Omental fat pad (tissue), 3 donors: ENCODE measurements at regions not wholly inside any gene's neighbourhood (a gene's known extent, or its start where the extent isn't known, plus 50 kb on each side); places are given as distances from the start of the nearest gene placed in this dataset.
A peak's percentile ranks its signal among the peaks of the same experiment; 100 is the strongest.

ENCODE experiments used
- ATAC-seq: fragments of 150-250 bp; one replicate; pipeline ENCODE4 v1.9.1; 2016; ENCODE audit warnings: mild to moderate bottlenecking, moderate library complexity; ENCODE audit not compliant: low FRiP score
- DNase-seq: peaks from one replicate; pipeline ENCODE4 v3.0.0-alpha.2; 2019; ENCODE audit warnings: low spot score
- TF ChIP-seq, protein P1 (sequence below), 3 donors: fragments of 450-650 bp; IDR thresholded peaks; one replicate each; pipeline ENCODE4 v1.5.1; 2016 to 2017; ENCODE audit warnings: antibody characterized with exemption in 3 of 3, mild to moderate bottlenecking in 3 of 3, moderate library complexity in 2 of 3

DNA sequence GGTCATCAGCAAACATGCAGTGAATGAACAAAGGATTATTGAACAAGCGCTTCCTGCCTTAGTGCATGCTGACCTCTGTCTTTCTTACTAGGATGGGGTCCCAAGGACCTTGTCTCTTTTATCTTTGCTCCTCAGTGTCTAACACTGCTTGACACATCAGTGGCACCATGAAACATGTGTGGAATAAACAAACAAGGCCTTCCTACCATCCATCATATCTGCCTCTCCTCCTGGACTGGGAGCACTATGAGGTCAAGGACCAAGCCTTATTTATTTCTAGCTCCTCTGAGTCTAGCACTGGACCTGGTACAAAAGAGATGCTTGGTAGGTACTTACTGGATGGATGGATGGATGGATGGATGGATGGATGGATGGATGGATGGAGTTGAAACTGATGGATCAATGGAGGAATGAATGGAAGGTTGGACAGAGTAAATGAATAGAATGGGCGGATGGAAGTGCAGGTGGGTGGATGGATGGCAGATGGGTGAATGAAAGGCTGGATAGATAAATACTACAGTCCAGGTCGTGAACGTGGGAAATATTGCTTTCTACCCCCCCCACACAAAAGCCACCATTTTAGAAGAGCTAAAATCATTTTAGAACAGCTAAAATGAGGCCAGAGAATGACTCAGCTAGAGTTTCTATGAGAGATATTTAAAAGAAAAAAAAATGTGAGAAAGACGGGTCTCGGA is 104.1 kb upstream of the PTPN1 start:
- TF ChIP-seq, protein P1, sequence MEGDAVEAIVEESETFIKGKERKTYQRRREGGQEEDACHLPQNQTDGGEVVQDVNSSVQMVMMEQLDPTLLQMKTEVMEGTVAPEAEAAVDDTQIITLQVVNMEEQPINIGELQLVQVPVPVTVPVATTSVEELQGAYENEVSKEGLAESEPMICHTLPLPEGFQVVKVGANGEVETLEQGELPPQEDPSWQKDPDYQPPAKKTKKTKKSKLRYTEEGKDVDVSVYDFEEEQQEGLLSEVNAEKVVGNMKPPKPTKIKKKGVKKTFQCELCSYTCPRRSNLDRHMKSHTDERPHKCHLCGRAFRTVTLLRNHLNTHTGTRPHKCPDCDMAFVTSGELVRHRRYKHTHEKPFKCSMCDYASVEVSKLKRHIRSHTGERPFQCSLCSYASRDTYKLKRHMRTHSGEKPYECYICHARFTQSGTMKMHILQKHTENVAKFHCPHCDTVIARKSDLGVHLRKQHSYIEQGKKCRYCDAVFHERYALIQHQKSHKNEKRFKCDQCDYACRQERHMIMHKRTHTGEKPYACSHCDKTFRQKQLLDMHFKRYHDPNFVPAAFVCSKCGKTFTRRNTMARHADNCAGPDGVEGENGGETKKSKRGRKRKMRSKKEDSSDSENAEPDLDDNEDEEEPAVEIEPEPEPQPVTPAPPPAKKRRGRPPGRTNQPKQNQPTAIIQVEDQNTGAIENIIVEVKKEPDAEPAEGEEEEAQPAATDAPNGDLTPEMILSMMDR (IDR thresholded peaks at IDR 0.05), result no peak
- no peak for ATAC-seq
- no peak for DNase-seq

DNA sequence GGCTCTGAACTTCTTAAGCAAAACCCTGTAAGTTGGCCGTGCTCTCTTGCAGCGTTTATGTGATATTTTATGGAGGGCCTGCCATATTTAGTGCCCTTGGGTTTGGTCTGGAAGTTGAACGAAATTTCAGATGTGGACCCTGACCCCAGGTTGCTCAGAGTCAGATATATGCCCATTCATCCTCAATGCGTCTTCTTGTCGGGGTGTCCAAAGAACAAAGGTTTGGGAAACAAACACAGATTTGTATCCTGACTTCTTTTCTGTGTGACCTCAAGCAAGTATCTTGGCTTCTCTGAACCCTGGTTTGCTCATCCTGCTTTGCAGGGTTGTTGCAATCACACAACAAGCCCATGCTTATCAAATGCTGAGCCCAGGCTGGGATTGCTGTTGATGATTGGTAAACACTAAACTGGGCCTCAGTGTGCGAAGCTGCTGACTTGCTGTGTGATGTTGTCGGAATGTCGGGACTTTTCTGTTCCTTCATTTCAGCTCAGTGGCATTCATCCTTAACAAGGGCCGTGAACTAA is 103.5 kb upstream of the PTPN1 start:
- TF ChIP-seq, protein P1 (IDR thresholded peaks at IDR 0.05), result no peak
- ATAC-seq (no peak), DNase-seq (no peak)

DNA sequence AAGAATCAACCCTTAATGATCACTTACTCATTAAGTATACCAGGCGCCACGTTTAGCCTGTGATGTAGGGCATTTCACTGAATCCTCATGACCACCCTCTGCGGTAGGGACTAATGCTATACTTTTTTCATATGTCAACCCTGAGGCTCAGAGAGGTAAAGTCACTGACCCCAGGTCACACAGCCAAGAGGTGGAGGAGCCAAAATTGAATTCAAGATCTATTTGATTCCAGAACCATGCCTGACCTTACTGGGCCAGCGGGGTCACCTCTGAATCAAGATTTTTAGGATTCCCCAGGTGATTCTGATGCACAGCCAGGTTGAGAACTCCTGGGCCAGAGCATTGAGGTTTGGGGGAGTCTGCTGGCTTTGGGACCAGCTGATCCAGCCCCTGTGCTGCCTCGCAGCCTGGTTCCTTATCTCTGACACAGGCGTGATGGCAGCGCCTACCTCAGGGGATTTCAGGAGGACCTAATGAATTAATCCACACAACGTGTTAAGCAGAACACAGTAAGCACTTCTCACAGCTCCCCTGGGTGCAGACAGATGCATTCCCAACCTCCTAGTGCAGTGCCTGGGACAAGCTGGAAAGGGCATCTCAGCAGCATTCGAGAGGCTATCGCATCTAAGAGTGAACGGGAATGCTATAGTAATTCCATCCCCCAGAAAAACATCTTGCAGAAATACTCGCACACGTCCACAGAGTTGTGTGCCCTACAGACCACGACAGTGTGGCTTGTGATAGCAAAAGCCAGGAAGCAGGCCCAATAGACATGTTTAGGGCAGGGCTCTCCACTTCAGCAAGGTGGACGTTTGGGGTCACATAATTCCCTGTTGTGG is 101.4 kb upstream of the PTPN1 start:
- DNase-seq (no peak), ATAC-seq (no peak)
- TF ChIP-seq, protein P1 (IDR thresholded peaks at IDR 0.05), result no peak

DNA sequence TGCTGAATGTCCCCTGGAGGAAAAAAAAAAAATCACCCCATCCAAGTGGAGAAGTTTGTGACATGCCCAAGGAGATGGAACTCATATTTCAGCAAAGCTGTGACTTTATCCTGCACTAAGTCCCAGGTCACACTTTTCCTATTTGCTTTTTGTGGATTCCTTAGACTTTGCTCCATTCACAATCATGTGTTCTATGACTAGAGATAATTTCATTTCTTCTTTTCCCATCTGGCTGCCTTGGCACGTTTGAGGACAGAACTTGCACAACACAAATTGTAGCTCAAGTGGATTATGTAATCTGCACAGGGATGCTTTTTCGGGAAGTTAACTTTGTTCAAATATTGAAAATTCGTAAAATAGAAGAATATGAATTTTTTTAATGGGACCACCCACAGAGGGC is 100.7 kb upstream of the PTPN1 start:
- TF ChIP-seq, protein P1 (IDR thresholded peaks at IDR 0.05), result no peak
- DNase-seq (no peak), ATAC-seq (peak; percentile 22)

DNA sequence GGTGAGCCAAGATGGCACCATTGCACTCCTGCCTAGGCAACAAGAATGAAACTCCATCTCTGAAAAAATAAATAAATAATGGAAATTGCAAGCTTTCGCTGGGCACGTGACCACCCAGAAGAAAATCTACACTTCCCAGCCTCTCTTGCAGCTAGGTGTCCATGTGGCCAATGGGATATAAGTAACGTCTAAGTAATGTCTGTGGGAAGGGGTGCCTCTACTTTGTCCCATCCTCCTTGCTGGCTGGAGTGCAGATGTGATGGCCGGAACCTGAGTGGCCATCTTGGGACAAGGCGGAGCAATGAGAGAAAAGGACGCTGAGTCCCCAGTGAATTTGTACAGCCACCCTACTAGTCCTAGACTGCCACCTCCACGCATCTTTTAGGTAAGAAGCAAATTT is 99.8 kb upstream of the PTPN1 start:
- no peak for ATAC-seq
- TF ChIP-seq, protein P1 (IDR thresholded peaks at IDR 0.05), result no peak

DNA sequence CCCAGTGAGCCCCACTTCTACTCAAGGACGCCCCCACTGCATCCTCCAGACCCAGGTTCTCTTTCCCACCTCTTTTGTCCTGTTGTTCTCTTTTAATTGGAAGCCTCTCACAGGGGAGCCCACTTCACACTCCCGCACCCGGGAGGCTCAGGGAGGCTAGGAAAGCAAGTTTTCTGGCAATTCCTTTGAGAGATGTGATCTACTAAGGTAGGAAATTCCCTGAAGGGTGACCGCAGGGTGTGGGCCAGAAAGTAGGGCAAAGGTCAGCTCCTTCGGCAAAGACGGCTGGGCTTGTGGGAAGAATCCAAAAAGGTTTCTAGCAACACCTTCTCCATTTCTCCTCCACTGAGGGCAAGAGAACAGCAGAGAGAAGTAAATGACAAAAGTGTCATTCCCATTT is 98.1 kb upstream of the PTPN1 start:
- TF ChIP-seq, protein P1 (IDR thresholded peaks at IDR 0.05), result no peak
- ATAC-seq, result no peak
- no peak for DNase-seq

More for the DNA sequence above, 99.8 kb upstream of the PTPN1 start:
- DNase-seq, result no peak
